ENCODE measurements at regions not wholly inside any gene's neighbourhood (a gene's known extent, or its start where the extent isn't known, plus 50 kb on each side); places are given as distances from the start of the nearest gene placed in this dataset.
"Not testable (repeated sequence)": the region's sequence is repeated elsewhere in the genome, so short reads cannot be mapped to it uniquely, and the experiment has no call there.

DNA sequence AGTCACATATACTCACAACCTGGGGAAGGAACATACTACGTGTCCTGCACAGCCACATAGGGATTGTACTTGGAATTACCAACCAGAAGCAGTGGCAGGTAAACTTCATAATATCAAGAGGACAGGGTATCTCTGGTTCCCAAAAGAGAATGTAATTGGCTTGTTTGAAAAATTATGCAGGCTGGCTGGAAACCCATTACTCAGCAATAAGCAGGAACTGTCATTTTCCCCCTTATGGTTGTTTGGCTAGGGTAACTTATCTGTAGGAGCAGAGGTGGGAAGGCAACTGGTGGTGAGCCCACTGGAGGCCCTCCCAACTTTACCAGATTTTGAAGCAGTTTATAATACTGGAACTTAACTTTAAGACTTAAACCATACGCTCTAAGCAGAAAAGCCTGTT is 924.1 kb downstream of the LRRIQ3 start (continued):
- TF ChIP-seq, protein P1, sequence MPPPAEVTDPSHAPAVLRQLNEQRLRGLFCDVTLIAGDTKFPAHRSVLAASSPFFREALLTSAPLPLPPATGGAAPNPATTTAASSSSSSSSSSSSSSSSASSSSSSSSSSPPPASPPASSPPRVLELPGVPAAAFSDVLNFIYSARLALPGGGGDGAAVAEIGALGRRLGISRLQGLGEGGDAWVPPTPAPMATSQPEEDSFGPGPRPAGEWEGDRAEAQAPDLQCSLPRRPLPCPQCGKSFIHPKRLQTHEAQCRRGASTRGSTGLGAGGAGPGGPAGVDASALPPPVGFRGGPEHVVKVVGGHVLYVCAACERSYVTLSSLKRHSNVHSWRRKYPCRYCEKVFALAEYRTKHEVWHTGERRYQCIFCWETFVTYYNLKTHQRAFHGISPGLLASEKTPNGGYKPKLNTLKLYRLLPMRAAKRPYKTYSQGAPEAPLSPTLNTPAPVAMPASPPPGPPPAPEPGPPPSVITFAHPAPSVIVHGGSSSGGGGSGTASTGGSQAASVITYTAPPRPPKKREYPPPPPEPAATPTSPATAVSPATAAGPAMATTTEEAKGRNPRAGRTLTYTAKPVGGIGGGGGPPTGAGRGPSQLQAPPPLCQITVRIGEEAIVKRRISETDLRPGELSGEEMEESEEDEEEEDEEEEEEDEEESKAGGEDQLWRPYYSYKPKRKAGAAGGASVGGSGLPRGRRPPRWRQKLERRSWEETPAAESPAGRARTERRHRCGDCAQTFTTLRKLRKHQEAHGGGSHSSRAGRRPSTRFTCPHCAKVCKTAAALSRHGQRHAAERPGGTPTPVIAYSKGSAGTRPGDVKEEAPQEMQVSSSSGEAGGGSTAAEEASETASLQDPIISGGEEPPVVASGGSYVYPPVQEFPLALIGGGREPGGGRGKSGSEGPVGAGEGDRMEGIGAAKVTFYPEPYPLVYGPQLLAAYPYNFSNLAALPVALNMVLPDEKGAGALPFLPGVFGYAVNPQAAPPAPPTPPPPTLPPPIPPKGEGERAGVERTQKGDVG (CRISPR knock-in tag; IDR thresholded peaks at IDR 0.05), result no peak
- no peak for TF ChIP-seq SIN3A (IDR thresholded peaks at IDR 0.05; ENCODE audit: low read depth, low read length)
- TF ChIP-seq RAD51 (IDR thresholded peaks at IDR 0.05), result no peak
- TF ChIP-seq ZNF384 (IDR thresholded peaks at IDR 0.05; ENCODE audit: borderline replicate concordance, low read depth, low read length), result no peak
- no peak for TF ChIP-seq POLR2AphosphoS5 (IDR thresholded peaks at IDR 0.05; ENCODE audit: low read length)
- TF ChIP-seq ZBTB33 (IDR thresholded peaks at IDR 0.05), result no peak
- no peak for TF ChIP-seq RAD21 (IDR thresholded peaks at IDR 0.05; ENCODE audit: insufficient read depth, low read depth, low read length)

GRCh38 chr1:73245196-73245595 is 952.8 kb downstream of the LRRIQ3 start:
- DNase-seq (ENCODE audit: low read depth, low spot score); in situ Hi-C loops (cut with MboI); H3K27ac ChIP-seq (ENCODE audit: control insufficient read depth, insufficient read depth); H3K4me3 ChIP-seq; BruUV-seq (replicated peaks); CTCF ChIA-PET; RAD21 ChIA-PET (ENCODE audit: unreplicated experiment); intact Hi-C loops (cut with micrococcal nuclease; ENCODE audit: unreplicated experiment); H2AFZ ChIP-seq (ENCODE audit: control insufficient read depth, low read depth, low read length); H4K20me1 ChIP-seq (ENCODE audit: control insufficient read depth, insufficient read depth); H3K4me1 ChIP-seq (ENCODE audit: control insufficient read depth, insufficient read depth, low read length); H3K36me3 ChIP-seq (ENCODE audit: control insufficient read depth in 2 of 2, insufficient read depth in 2 of 2, low read length in 1 of 2); H3K27me3 ChIP-seq (replicated peaks in 1 of 2; ENCODE audit: control insufficient read depth in 2 of 2, insufficient read depth in 2 of 2, low read length in 1 of 2); H3K9ac ChIP-seq (ENCODE audit: control insufficient read depth, insufficient read depth, low read length); FAIRE-seq; H3K4me2 ChIP-seq (ENCODE audit: control insufficient read depth, insufficient read depth); ATAC-seq; POLR2A ChIA-PET; H3K79me2 ChIP-seq (ENCODE audit: control insufficient read depth, insufficient read depth, low read length); H3K9me3 ChIP-seq (replicated peaks; ENCODE audit: control insufficient read depth, insufficient read depth, low read length): not testable (repeated sequence)
- SMC1A ChIA-PET (ENCODE audit: uncharacterized antibody, unreplicated experiment), result interaction anchor here (0.8 kb wide), 1 partner anchor 61 kb away, joined by 3 read pairs; no protein-coding TSS in a partner anchor
